Keratinocyte (primary cell): ENCODE measurements at regions not wholly inside any gene's neighbourhood (a gene's known extent, or its start where the extent isn't known, plus 50 kb on each side); places are given as distances from the start of the nearest gene placed in this dataset.

Source experiments
- DNase-seq: peaks from one replicate; pipeline ENCODE4 v3.0.0-alpha.2; 2011; ENCODE audit warnings: low read depth, missing footprints, low spot score
- FAIRE-seq: peaks from 2 replicates; lab custom pipeline; 2011; peaks lifted over from hg19 to GRCh38; lab: Jason Lieb, UNC
- H2AFZ ChIP-seq: 2 replicates; pipeline ENCODE4 v1.6.0; 2012; ENCODE audit warnings: low read length, control low read depth, inconsistent platforms; ENCODE audit not compliant: control insufficient read depth
- H3K27ac ChIP-seq: 2 replicates; pipeline ENCODE4 v1.5.1; 2011; ENCODE audit warnings: low read length; ENCODE audit not compliant: control insufficient read depth, insufficient read depth
- H3K27me3 ChIP-seq: 3 replicates; pipeline ENCODE4 v1.6.0; 2011; ENCODE audit warnings: low read length; ENCODE audit not compliant: control insufficient read depth, insufficient read depth; ENCODE audit errors: extremely low read depth
- H3K36me3 ChIP-seq, 2 experiments: 2 replicates in 1 of 2; 3 replicates in 1 of 2; pipeline ENCODE4 v1.5.1; 2011; ENCODE audit warnings: low read length in 2 of 2, mild to moderate bottlenecking in 1 of 2; ENCODE audit not compliant: control insufficient read depth in 2 of 2, insufficient read depth in 2 of 2; ENCODE audit errors: extremely low read depth in 1 of 2
- H3K4me1 ChIP-seq: 3 replicates; pipeline ENCODE4 v1.5.1; 2011; ENCODE audit warnings: low read length; ENCODE audit not compliant: control insufficient read depth, insufficient read depth; ENCODE audit errors: extremely low read depth
- H3K4me2 ChIP-seq: 3 replicates; pipeline ENCODE4 v1.6.0; 2011; ENCODE audit warnings: low read depth, low read length; ENCODE audit not compliant: control insufficient read depth, insufficient read depth; ENCODE audit errors: extremely low read depth
- H3K4me3 ChIP-seq, 3 experiments: fragments of 200-600 bp in 1 of 3; sonication (generic) in 1 of 3; 2 replicates in 2 of 3; 3 replicates in 1 of 3; pipeline ENCODE4 v1.5.1; 2011 to 2016; ENCODE audit warnings: low read length in 3 of 3, mild to moderate bottlenecking in 3 of 3, control low read depth in 2 of 3, inconsistent platforms in 1 of 3, low read depth in 1 of 3, mixed read lengths in 1 of 3, mixed run types in 1 of 3, moderate library complexity in 1 of 3; ENCODE audit not compliant: control insufficient read depth in 2 of 3, insufficient read depth in 2 of 3; ENCODE audit errors: extremely low read depth in 1 of 3
- H3K79me2 ChIP-seq: 2 replicates; pipeline ENCODE4 v1.6.0; 2012; ENCODE audit warnings: low read length; ENCODE audit not compliant: control insufficient read depth, insufficient read depth
- H3K9ac ChIP-seq: 3 replicates; pipeline ENCODE4 v1.6.0; 2011; ENCODE audit warnings: low read length; ENCODE audit not compliant: control insufficient read depth, insufficient read depth; ENCODE audit errors: extremely low read depth
- H3K9me1 ChIP-seq: 3 replicates; pipeline ENCODE4 v1.6.0; 2011; ENCODE audit warnings: low read length; ENCODE audit not compliant: control insufficient read depth, insufficient read depth; ENCODE audit errors: extremely low read depth
- H3K9me3 ChIP-seq: 2 replicates; pipeline ENCODE4 v1.5.1; 2012; ENCODE audit warnings: low read depth, low read length; ENCODE audit not compliant: control insufficient read depth
- H4K20me1 ChIP-seq: 3 replicates; pipeline ENCODE4 v1.6.0; 2011; ENCODE audit warnings: low read length; ENCODE audit not compliant: control insufficient read depth, insufficient read depth; ENCODE audit errors: extremely low read depth
- CTCF ChIP-seq, 3 experiments: IDR thresholded peaks in 1 of 3; conservative IDR thresholded peaks in 1 of 3; optimal IDR thresholded peaks in 1 of 3; 2 replicates in 2 of 3; 3 replicates in 1 of 3; pipeline versions ENCODE3 to v1.5.1; 2011; ENCODE audit warnings: low read length in 3 of 3, mild to moderate bottlenecking in 3 of 3, moderate library complexity in 2 of 3, control low read depth in 1 of 3, inconsistent platforms in 1 of 3; ENCODE audit not compliant: insufficient read depth in 2 of 3; ENCODE audit errors: extremely low read depth in 1 of 3
- EZH2 ChIP-seq: IDR thresholded peaks from one replicate; pipeline ENCODE4 v1.6.1; 2012; ENCODE audit warnings: inconsistent platforms, mild to moderate bottlenecking, low read length, moderate library complexity
- dilution Hi-C: fragments of 300-500 bp; cut with MboI; formaldehyde crosslinking; loops from one replicate; pipeline ENCODE4 v1.7.0; 2020; ENCODE audit warnings: low sequenced_read_pairs; ENCODE audit not compliant: extremely low pct_ligation_motif_present

- peaks cover 31% of the 10 kb centered on the region for H3K27me3 ChIP-seq
- FAIRE-seq: no peak
- H3K36me3 ChIP-seq: no peaks in the 10 kb centered on the region
- H3K27ac ChIP-seq: no peak overlapping the region
- H3K79me2 ChIP-seq: no peaks in the 10 kb centered on the region
- H3K4me2 ChIP-seq: no peak overlapping the region
- no peaks in the 10 kb centered on the region for H4K20me1 ChIP-seq
- H3K9me3 ChIP-seq: no peaks in the 10 kb centered on the region
- no peak overlapping the region for H3K9ac ChIP-seq
- H3K4me3 ChIP-seq: no peak overlapping the region
- DNase-seq: no peak
- no peaks in the 10 kb centered on the region for H3K4me1 ChIP-seq
- TF ChIP-seq CTCF (optimal IDR thresholded peaks at IDR 0.05 in 1 of 3, IDR thresholded peaks at IDR 0.05 in 1 of 3, conservative IDR thresholded peaks at IDR 0.05 in 1 of 3; ENCODE audit: extremely low read depth in 1 of 3, insufficient read depth in 2 of 3, low read length in 3 of 3): no peak
- no peak for TF ChIP-seq EZH2
- dilution Hi-C loops: no loop called here
- H3K9me1 ChIP-seq: no peaks in the 10 kb centered on the region
- H2AFZ ChIP-seq: no peak overlapping the region
Measured at GRCh38 chr3:124295362-124295761, 303.4 kb upstream of the ROPN1 start.

DNA sequence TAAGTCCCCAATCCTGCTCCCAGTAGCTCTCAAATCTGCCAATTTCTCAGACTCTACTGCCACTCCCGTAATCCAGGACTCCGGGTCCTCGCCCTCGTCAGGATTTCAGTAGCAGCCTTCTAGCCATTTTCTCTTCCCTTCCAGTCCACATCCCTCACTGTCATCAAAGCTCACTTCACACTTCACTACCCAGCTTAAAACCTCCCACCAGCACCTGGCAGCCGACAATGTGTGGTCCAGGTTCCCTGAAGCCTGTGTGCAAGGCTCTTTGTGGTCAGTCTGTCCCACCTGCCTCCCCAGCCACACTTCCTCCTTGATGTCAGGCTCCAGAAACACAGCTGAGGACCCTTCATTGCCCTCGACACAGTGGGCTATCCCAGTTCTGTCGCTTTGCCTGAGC is 304.5 kb upstream of the ROPN1 start:
- Histone ChIP-seq H3K9me3 (no peaks in the 10 kb centered on the region), H4K20me1 (no peaks in the 10 kb centered on the region), H3K4me3 (no peak overlapping the region), H2AFZ (no peak overlapping the region), H3K36me3 (no peaks in the 10 kb centered on the region), H3K4me2 (no peak overlapping the region), H3K9me1 (no peaks in the 10 kb centered on the region), H3K27ac (no peak overlapping the region), H3K27me3 (peaks cover 35% of the 10 kb centered on the region), H3K9ac (no peak overlapping the region), H3K4me1 (no peaks in the 10 kb centered on the region), H3K79me2 (no peaks in the 10 kb centered on the region)
- DNase-seq (no peak), FAIRE-seq (no peak)
- dilution Hi-C loops: no loop called here
- TF ChIP-seq EZH2: no peak
- no peak for TF ChIP-seq CTCF (optimal IDR thresholded peaks at IDR 0.05 in 1 of 3, IDR thresholded peaks at IDR 0.05 in 1 of 3, conservative IDR thresholded peaks at IDR 0.05 in 1 of 3; ENCODE audit: extremely low read depth in 1 of 3, insufficient read depth in 2 of 3, low read length in 3 of 3)
